Smooth muscle cell (in vitro differentiated cells): ENCODE measurements at regions not wholly inside any gene's neighbourhood (a gene's known extent, or its start where the extent isn't known, plus 50 kb on each side); places are given as distances from the start of the nearest gene placed in this dataset.

Source experiments
- DNase-seq: peaks from one replicate; lab custom pipeline; 2025; ENCODE audit not compliant: unreplicated experiment; lab: John Stamatoyannopoulos, UW
- H2AFZ ChIP-seq: fragments of 200-600 bp; sonication (generic); 2 replicates; pipeline ENCODE4 v1.6.0; 2016; ENCODE audit warnings: antibody characterized with exemption, low read depth, mild to moderate bottlenecking
- H3F3A ChIP-seq: fragments of 200-600 bp; sonication (generic); 2 replicates; pipeline ENCODE4 v1.6.0; 2017; ENCODE audit warnings: antibody characterized with exemption, low read depth
- H3K27ac ChIP-seq: fragments of 200-600 bp; sonication (generic); 2 replicates; pipeline ENCODE4 v1.5.1; 2016; ENCODE audit warnings: low read depth, mild to moderate bottlenecking
- H3K27me3 ChIP-seq: fragments of 200-600 bp; sonication (generic); 2 replicates; pipeline ENCODE4 v1.6.1; 2016; ENCODE audit warnings: low read depth, mild to moderate bottlenecking
- H3K36me3 ChIP-seq: fragments of 200-600 bp; sonication (generic); 2 replicates; pipeline ENCODE4 v1.5.1; 2016; ENCODE audit warnings: low read depth
- H3K4me1 ChIP-seq: fragments of 200-600 bp; sonication (generic); 2 replicates; pipeline ENCODE4 v1.5.1; 2016; ENCODE audit warnings: low read depth
- H3K4me2 ChIP-seq: fragments of 200-600 bp; sonication (generic); 2 replicates; pipeline ENCODE4 v1.6.0; 2016; ENCODE audit warnings: mild to moderate bottlenecking
- H3K4me3 ChIP-seq: fragments of 200-600 bp; sonication (generic); 2 replicates; pipeline ENCODE4 v1.5.1; 2016; ENCODE audit warnings: mild to moderate bottlenecking
- H3K79me2 ChIP-seq: fragments of 200-600 bp; sonication (generic); 2 replicates; pipeline ENCODE4 v1.6.0; 2016; ENCODE audit warnings: low read depth, mild to moderate bottlenecking
- H3K9ac ChIP-seq: fragments of 200-600 bp; sonication (generic); 2 replicates; pipeline ENCODE4 v1.6.0; 2016; ENCODE audit warnings: low read depth
- H3K9me3 ChIP-seq: fragments of 200-600 bp; sonication (generic); replicated peaks from 2 replicates; pipeline ENCODE4 v1.5.1; 2016; ENCODE audit warnings: low read depth
- H4K20me1 ChIP-seq: fragments of 200-600 bp; sonication (generic); 2 replicates; pipeline ENCODE4 v1.6.0; 2016; ENCODE audit warnings: low read depth
- CTCF ChIP-seq: fragments of 200-600 bp; sonication (generic); IDR thresholded peaks from 2 replicates; pipeline ENCODE4 v1.5.1; 2017; ENCODE audit warnings: borderline replicate concordance, mild to moderate bottlenecking, antibody characterized with exemption; ENCODE audit not compliant: insufficient read depth, poor library complexity, severe bottlenecking
- WGBS: methylation state at CpG from one replicate; pipeline ENCODE4 v1.1.7; 2016; ENCODE audit warnings: low lambda C conversion rate; 5-methylcytosine and 5-hydroxymethylcytosine counted together

GRCh38 chr14:30035361-30035760 is 107.7 kb upstream of the PRKD1 start:
- no peak overlapping the region for H2AFZ ChIP-seq
- H3K4me1 ChIP-seq = no peaks in the 10 kb centered on the region
- H3K27me3 ChIP-seq = no peaks in the 10 kb centered on the region
- WGBS = 86% methylated on average over 1 of the region's 1 CpG
- no peaks in the 10 kb centered on the region for H3F3A ChIP-seq
- no peak overlapping the region for H3K4me2 ChIP-seq
- H3K27ac ChIP-seq = no peak overlapping the region
- H3K9ac ChIP-seq = no peak overlapping the region
- H3K36me3 ChIP-seq = no peaks in the 10 kb centered on the region
- TF ChIP-seq CTCF = no peak
- H4K20me1 ChIP-seq = no peaks in the 10 kb centered on the region
- no peak for DNase-seq
- no peaks in the 10 kb centered on the region for H3K9me3 ChIP-seq
- no peaks in the 10 kb centered on the region for H3K79me2 ChIP-seq
- H3K4me3 ChIP-seq = no peak overlapping the region

GRCh38 chr14:30045720-30046119 is 118.1 kb upstream of the PRKD1 start:
- H3F3A ChIP-seq = no peaks in the 10 kb centered on the region
- no peaks in the 10 kb centered on the region for H3K36me3 ChIP-seq
- WGBS = 84% methylated on average over 5 of the region's 5 CpGs
- no peak for TF ChIP-seq CTCF
- no peak overlapping the region for H3K4me3 ChIP-seq
- DNase-seq = no peak
- no peaks in the 10 kb centered on the region for H3K9me3 ChIP-seq
- no peak overlapping the region for H2AFZ ChIP-seq
- H3K9ac ChIP-seq = no peak overlapping the region
- H3K27me3 ChIP-seq = no peaks in the 10 kb centered on the region
- no peak overlapping the region for H3K27ac ChIP-seq
- no peaks in the 10 kb centered on the region for H4K20me1 ChIP-seq
- no peak overlapping the region for H3K4me2 ChIP-seq
- H3K79me2 ChIP-seq = no peaks in the 10 kb centered on the region
- no peaks in the 10 kb centered on the region for H3K4me1 ChIP-seq

- TF ChIP-seq CTCF = no peak
- Histone ChIP-seq H2AFZ (no peak overlapping the region), H3K36me3 (no peaks in the 10 kb centered on the region), H3K27me3 (no peaks in the 10 kb centered on the region), H3F3A (no peaks in the 10 kb centered on the region), H4K20me1 (no peaks in the 10 kb centered on the region), H3K9me3 (no peaks in the 10 kb centered on the region), H3K79me2 (no peaks in the 10 kb centered on the region), H3K4me1 (no peaks in the 10 kb centered on the region), H3K9ac (no peak overlapping the region), H3K4me2 (no peak overlapping the region), H3K27ac (no peak overlapping the region), H3K4me3 (no peak overlapping the region)
- DNase-seq = no peak
- WGBS = 94% methylated on average over 2 of the region's 2 CpGs
These were observed 125.5 kb upstream of the PRKD1 start for GRCh38 chr14:30053103-30053502.

- no peak overlapping the region for H3K4me3 ChIP-seq
- no peak overlapping the region for H2AFZ ChIP-seq
- H3K27ac ChIP-seq = no peak overlapping the region
- H3F3A ChIP-seq = no peaks in the 10 kb centered on the region
- H3K27me3 ChIP-seq = no peaks in the 10 kb centered on the region
- H4K20me1 ChIP-seq = no peaks in the 10 kb centered on the region
- no peak for DNase-seq
- H3K4me1 ChIP-seq = no peaks in the 10 kb centered on the region
- no peak overlapping the region for H3K9ac ChIP-seq
- H3K36me3 ChIP-seq = no peaks in the 10 kb centered on the region
- no peak for TF ChIP-seq CTCF
- H3K9me3 ChIP-seq = no peaks in the 10 kb centered on the region
- H3K4me2 ChIP-seq = no peak overlapping the region
- H3K79me2 ChIP-seq = no peaks in the 10 kb centered on the region
These were observed 126.6 kb upstream of the PRKD1 start for GRCh38 chr14:30054201-30054600.
